SK-N-SH (cell line): ENCODE measurements at regions not wholly inside any gene's neighbourhood (a gene's known extent, or its start where the extent isn't known, plus 50 kb on each side); places are given as distances from the start of the nearest gene placed in this dataset.

Source experiments
- CTCF ChIA-PET: fragments of 300-600, 350-600 bp; formaldehyde crosslinking; extraction: SDS; loops from one replicate; lab custom pipeline; 2021; lab: Yijun Ruan, JAX
- POLR2A ChIA-PET: fragments of 350-600 bp; sonication (Branson Sonifier 250); formaldehyde crosslinking; extraction: SDS; loops from one replicate; lab custom pipeline; 2020; ENCODE audit warnings: antibody characterized with exemption, inconsistent platforms; lab: Yijun Ruan, JAX
- DNase-seq: peaks from one replicate; pipeline ENCODE4 v3.0.0; 2012
- H2AFZ ChIP-seq: fragments of 200-600 bp; sonication (generic); 2 replicates; pipeline ENCODE4 v1.8.1; 2016; ENCODE audit warnings: antibody characterized with exemption, mild to moderate bottlenecking, low read depth
- H3F3A ChIP-seq: fragments of 200-600 bp; sonication (generic); replicated peaks from 2 replicates; pipeline ENCODE3; 2016; ENCODE audit warnings: antibody characterized with exemption, mild to moderate bottlenecking; ENCODE audit not compliant: insufficient read depth
- H3K27ac ChIP-seq, 2 experiments: fragments of 200-500 bp in 1 of 2; fragments of 200-600 bp in 1 of 2; sonication (Bioruptor generic) in 1 of 2; sonication (generic), shearing (Covaris generic) in 1 of 2; 2 replicates each; pipeline versions ENCODE4 v1.5.1 to v1.6.1; 2014 to 2016; ENCODE audit warnings: low read depth in 2 of 2, inconsistent platforms in 1 of 2, low read length in 1 of 2, mild to moderate bottlenecking in 1 of 2, mixed read lengths in 1 of 2
- H3K27me3 ChIP-seq: fragments of 200-600 bp; sonication (generic), shearing (Covaris generic); 2 replicates; pipeline ENCODE4 v1.6.1; 2016; ENCODE audit warnings: mixed run types; ENCODE audit not compliant: insufficient read depth
- H3K36me3 ChIP-seq, 2 experiments: fragments of 200-500 bp in 1 of 2; fragments of 200-600 bp in 1 of 2; sonication (Bioruptor generic) in 1 of 2; sonication (generic) in 1 of 2; replicated peaks in 1 of 2; 2 replicates each; pipeline versions ENCODE3 to v1.5.1; 2014 to 2016; ENCODE audit warnings: low read length in 1 of 2, mild to moderate bottlenecking in 1 of 2; ENCODE audit not compliant: insufficient read depth in 2 of 2, control insufficient read depth in 1 of 2
- H3K4me1 ChIP-seq, 2 experiments: fragments of 200-500 bp in 1 of 2; fragments of 200-600 bp in 1 of 2; sonication (Bioruptor generic) in 1 of 2; sonication (generic), shearing (Covaris generic) in 1 of 2; 2 replicates each; pipeline versions ENCODE4 v1.5.1 to v1.6.1; 2014 to 2016; ENCODE audit warnings: low read depth in 1 of 2, low read length in 1 of 2, mixed run types in 1 of 2; ENCODE audit not compliant: insufficient read depth in 2 of 2, control insufficient read depth in 1 of 2
- H3K4me2 ChIP-seq: fragments of 200-600 bp; sonication (generic), shearing (Covaris generic); 2 replicates; pipeline ENCODE4 v1.6.1; 2017; ENCODE audit warnings: mixed run types
- H3K4me3 ChIP-seq, 2 experiments: fragments of 200-500 bp in 1 of 2; fragments of 200-600 bp in 1 of 2; sonication (Bioruptor generic) in 1 of 2; sonication (generic), shearing (Covaris generic) in 1 of 2; 2 replicates each; pipeline versions ENCODE4 v1.5.1 to v1.8.1; 2014 to 2016; ENCODE audit warnings: low read depth in 2 of 2, inconsistent platforms in 1 of 2, low read length in 1 of 2, mild to moderate bottlenecking in 1 of 2, mixed read lengths in 1 of 2, moderate library complexity in 1 of 2
- H3K79me2 ChIP-seq: fragments of 200-600 bp; sonication (generic); 2 replicates; pipeline ENCODE4 v1.8.1; 2017; ENCODE audit warnings: mild to moderate bottlenecking; ENCODE audit not compliant: insufficient read depth
- H3K9ac ChIP-seq: fragments of 200-600 bp; sonication (generic); 2 replicates; pipeline ENCODE4 v1.6.1; 2017; ENCODE audit warnings: mixed run types
- H3K9me2 ChIP-seq: fragments of 200-600 bp; sonication (generic); 2 replicates; pipeline ENCODE4 v1.6.1; 2017; ENCODE audit warnings: mixed run types
- H3K9me3 ChIP-seq: fragments of 200-600 bp; sonication (generic); 2 replicates; pipeline ENCODE4 v1.6.1; 2017; ENCODE audit warnings: mixed run types, mild to moderate bottlenecking, moderate library complexity
- H4K20me1 ChIP-seq: fragments of 200-600 bp; sonication (generic); 2 replicates; pipeline ENCODE4 v1.6.1; 2017; ENCODE audit warnings: mild to moderate bottlenecking, mixed run types; ENCODE audit not compliant: insufficient read depth
- CHD2 ChIP-seq: fragments of 150-350 bp; IDR thresholded peaks from 2 replicates; pipeline ENCODE4 v1.6.1; 2018; ENCODE audit warnings: low read length; ENCODE audit not compliant: partially characterized antibody
- NFIC ChIP-seq: IDR thresholded peaks from 2 replicates; pipeline ENCODE4 v1.4.0; 2012; ENCODE audit warnings: borderline replicate concordance
- RCOR1 ChIP-seq: fragments of 150-350 bp; IDR thresholded peaks from 2 replicates; pipeline ENCODE4 v1.6.1; 2017; ENCODE audit warnings: antibody characterized with exemption, low read length
- REST ChIP-seq: IDR thresholded peaks from 2 replicates; pipeline ENCODE4 v1.6.1; 2012; ENCODE audit warnings: mild to moderate bottlenecking, low read depth, low read length, moderate library complexity
- RFX5 ChIP-seq: IDR thresholded peaks from 2 replicates; pipeline ENCODE4 v1.6.1; 2012; ENCODE audit warnings: mild to moderate bottlenecking, improper control_type of control experiment, low read length
- SMC3 ChIP-seq: IDR thresholded peaks from 2 replicates; pipeline ENCODE4 v1.6.1; 2012; ENCODE audit warnings: low read depth, low read length, improper control_type of control experiment
- TAF1 ChIP-seq: IDR thresholded peaks from 2 replicates; pipeline ENCODE4 v1.6.1; 2012; ENCODE audit warnings: low read depth, mild to moderate bottlenecking, low read length, moderate library complexity, borderline replicate concordance
- TCF12 ChIP-seq: IDR thresholded peaks from 2 replicates; pipeline ENCODE4 v1.4.0; 2012
- WGBS: methylation state at CpG from one replicate; pipeline ENCODE4 v1.1.6; 2017; ENCODE audit warnings: low lambda C conversion rate; 5-methylcytosine and 5-hydroxymethylcytosine counted together
- TF ChIP-seq, protein P1 (sequence below): IDR thresholded peaks from 2 replicates; pipeline ENCODE4 v1.4.0; 2012; ENCODE audit warnings: low read depth, borderline replicate concordance

DNA sequence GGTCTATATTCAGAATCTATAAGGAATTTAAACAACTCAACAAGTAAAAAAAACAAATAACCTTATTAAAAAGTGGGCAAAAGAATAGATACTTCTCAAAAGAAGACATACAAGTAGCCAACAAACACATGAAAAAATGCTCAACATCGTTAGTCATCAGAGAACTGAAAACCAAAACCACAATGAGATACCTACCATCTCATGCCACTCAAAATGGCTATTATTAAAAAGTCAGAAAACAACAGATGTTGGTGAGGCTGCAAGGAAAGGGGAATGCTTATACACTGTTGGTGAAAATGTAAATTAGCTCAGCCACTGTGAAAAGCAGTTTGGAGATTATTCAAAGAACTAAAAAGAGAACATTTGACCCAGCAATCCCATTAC, 201.6 kb downstream of the QDPR start (continued):
- TF ChIP-seq CHD2, result no peak
- no peak for TF ChIP-seq SMC3
- TF ChIP-seq RCOR1, result no peak
- TF ChIP-seq TCF12, result no peak

DNA sequence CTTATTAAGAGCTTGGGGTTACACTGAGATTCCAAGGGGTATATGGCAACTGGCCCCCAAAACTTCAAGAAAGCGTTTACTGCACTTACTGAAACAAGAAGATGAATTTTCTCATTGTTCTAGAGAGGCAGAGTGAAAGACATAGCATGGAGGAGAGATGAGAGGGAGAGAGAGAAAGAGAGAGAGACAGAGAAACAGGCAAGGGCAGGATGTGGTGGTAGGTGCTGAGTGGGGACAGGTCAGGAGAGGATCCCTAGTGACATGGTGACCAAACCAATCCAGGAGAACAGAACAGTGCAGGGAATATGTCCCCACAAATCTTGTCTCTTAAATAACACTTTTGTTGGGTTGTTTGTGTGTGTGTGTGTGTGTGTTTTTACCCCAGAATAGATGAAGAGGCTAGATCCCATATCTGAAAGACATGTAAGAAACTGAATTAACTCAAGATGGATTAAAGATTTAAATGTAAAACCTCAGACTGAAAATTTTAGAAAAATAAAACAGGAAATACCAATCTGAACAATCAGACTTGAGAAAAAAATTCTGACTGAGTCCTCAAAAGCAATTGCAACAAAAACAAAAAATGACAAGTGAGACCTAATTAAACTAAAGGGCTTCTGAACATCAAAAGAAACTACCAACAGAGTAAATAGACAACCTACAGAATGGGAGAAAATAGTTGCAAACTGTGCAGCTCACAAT, 202.2 kb downstream of the QDPR start:
- no peaks in the 10 kb centered on the region for H3K27me3 ChIP-seq
- CTCF ChIA-PET, result interaction anchor here (1.3 to 1.8 kb wide), 2 partner anchors 11 to 15 kb away, joined by 4 to 6 read pairs; no protein-coding TSS in a partner anchor
- POLR2A ChIA-PET, result no interaction called here
- H3K9me2 ChIP-seq, result no peaks in the 10 kb centered on the region
- H3F3A ChIP-seq, result no peaks in the 10 kb centered on the region
- WGBS, result 21% methylated on average over 1 of the region's 1 CpG
- no peaks in the 10 kb centered on the region for H3K36me3 ChIP-seq
- H3K9me3 ChIP-seq, result no peaks in the 10 kb centered on the region
- H3K79me2 ChIP-seq, result no peaks in the 10 kb centered on the region
- DNase-seq, result no peak
- no peaks in the 10 kb centered on the region; a peak in 1 of 4 replicates for H3K4me1 ChIP-seq
- H4K20me1 ChIP-seq, result no peaks in the 10 kb centered on the region
- peak overlapping the region; percentile 74 for H2AFZ ChIP-seq
- H3K9ac ChIP-seq, result no peak overlapping the region
- no peak overlapping the region; a peak in 1 of 4 replicates for H3K4me3 ChIP-seq
- H3K4me2 ChIP-seq, result peak overlapping the region; percentile 36
- TF ChIP-seq TAF1 (no peak), NFIC (no peak), RFX5 (no peak)
- peak overlapping the region in 1 of 2 experiments; percentile 28; a peak in 2 of 4 replicates for H3K27ac ChIP-seq

DNA sequence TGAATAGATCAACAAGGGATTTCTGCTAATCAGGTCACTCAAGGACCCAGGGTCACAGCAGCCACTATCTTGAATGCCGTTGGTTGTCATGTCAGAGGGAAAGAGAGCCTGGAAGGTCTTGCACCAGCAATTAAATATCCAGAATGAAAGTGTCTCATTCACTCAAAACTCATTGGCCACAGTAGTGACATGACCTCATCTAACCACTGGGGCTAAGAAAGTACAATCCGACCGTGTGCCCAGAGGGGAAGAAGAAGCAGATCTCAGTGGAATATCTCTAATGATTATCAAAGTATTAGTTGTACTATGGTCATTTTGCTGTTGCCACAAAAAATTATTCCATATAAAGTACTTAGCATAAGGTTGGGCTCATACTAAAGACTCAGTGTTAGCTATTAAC, 210.0 kb downstream of the QDPR start:
- Histone ChIP-seq H4K20me1 (no peaks in the 10 kb centered on the region), H3K4me2 (no peak overlapping the region), H3K36me3 (no peaks in the 10 kb centered on the region), H3K79me2 (no peaks in the 10 kb centered on the region), H3K27ac (no peak overlapping the region), H3F3A (no peaks in the 10 kb centered on the region), H2AFZ (no peak overlapping the region), H3K4me3 (no peak overlapping the region), H3K9me2 (no peaks in the 10 kb centered on the region), H3K9ac (no peak overlapping the region), H3K9me3 (no peaks in the 10 kb centered on the region), H3K4me1 (no peaks in the 10 kb centered on the region; a peak in 1 of 4 replicates), H3K27me3 (no peaks in the 10 kb centered on the region)
- no peak for DNase-seq
- ChIA-PET CTCF (no interaction called here), POLR2A (no interaction called here)
- 43% methylated on average over 3 of the region's 3 CpGs for WGBS
- no peak for TF ChIP-seq REST
- TF ChIP-seq, protein P1, sequence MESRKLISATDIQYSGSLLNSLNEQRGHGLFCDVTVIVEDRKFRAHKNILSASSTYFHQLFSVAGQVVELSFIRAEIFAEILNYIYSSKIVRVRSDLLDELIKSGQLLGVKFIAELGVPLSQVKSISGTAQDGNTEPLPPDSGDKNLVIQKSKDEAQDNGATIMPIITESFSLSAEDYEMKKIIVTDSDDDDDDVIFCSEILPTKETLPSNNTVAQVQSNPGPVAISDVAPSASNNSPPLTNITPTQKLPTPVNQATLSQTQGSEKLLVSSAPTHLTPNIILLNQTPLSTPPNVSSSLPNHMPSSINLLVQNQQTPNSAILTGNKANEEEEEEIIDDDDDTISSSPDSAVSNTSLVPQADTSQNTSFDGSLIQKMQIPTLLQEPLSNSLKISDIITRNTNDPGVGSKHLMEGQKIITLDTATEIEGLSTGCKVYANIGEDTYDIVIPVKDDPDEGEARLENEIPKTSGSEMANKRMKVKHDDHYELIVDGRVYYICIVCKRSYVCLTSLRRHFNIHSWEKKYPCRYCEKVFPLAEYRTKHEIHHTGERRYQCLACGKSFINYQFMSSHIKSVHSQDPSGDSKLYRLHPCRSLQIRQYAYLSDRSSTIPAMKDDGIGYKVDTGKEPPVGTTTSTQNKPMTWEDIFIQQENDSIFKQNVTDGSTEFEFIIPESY, result no peak
- TF ChIP-seq TAF1, result no peak
